SK-N-SH treated with all-trans-retinoic acid at 6 μM for 48 hours (cell line): ENCODE measurements at regions not wholly inside any gene's neighbourhood (a gene's known extent, or its start where the extent isn't known, plus 50 kb on each side); places are given as distances from the start of the nearest gene placed in this dataset.

Experiments used
- ARNTL ChIP-seq: fragments of 450-650 bp; formaldehyde crosslinking; IDR thresholded peaks from 2 replicates; pipeline ENCODE4 v1.5.0; 2020; ENCODE audit warnings: low read depth, mild to moderate bottlenecking, moderate library complexity, borderline replicate concordance
- BACH2 ChIP-seq: fragments of 250-450 bp; sonication (Bioruptor Pico); IDR thresholded peaks from 2 replicates; pipeline ENCODE4 v1.9.0; 2021; ENCODE audit warnings: mild to moderate bottlenecking, borderline replicate concordance
- CSRNP3 ChIP-seq: fragments of 250-450 bp; sonication (Bioruptor Pico); IDR thresholded peaks from 2 replicates; pipeline ENCODE4 v1.5.1; 2021; ENCODE audit warnings: mild to moderate bottlenecking, moderate library complexity
- PATZ1 ChIP-seq: fragments of 250-450 bp; sonication (Bioruptor Pico); IDR thresholded peaks from 2 replicates; pipeline ENCODE4 v1.8.0; 2020; ENCODE audit warnings: mild to moderate bottlenecking, moderate library complexity, borderline replicate concordance
- PPARA ChIP-seq: fragments of 250-450 bp; sonication (Bioruptor Pico); IDR thresholded peaks from 2 replicates; pipeline ENCODE4 v1.5.0; 2020; ENCODE audit warnings: mild to moderate bottlenecking, borderline replicate concordance
- SNAI2 ChIP-seq: fragments of 250-450 bp; sonication (Bioruptor Pico); IDR thresholded peaks from 2 replicates; pipeline ENCODE4 v1.5.0; 2020; ENCODE audit warnings: mild to moderate bottlenecking, moderate library complexity
- TCF4 ChIP-seq: fragments of 250-450 bp; sonication (Bioruptor Pico); IDR thresholded peaks from 2 replicates; pipeline ENCODE4 v1.8.0; 2021; ENCODE audit warnings: mild to moderate bottlenecking, moderate library complexity, borderline replicate concordance
- ZFP30 ChIP-seq: fragments of 450-650 bp; formaldehyde crosslinking; IDR thresholded peaks from 2 replicates; pipeline ENCODE4 v1.5.0; 2022; ENCODE audit warnings: mild to moderate bottlenecking, moderate library complexity
- ZNF565 ChIP-seq: fragments of 450-650 bp; formaldehyde crosslinking; conservative IDR thresholded peaks from 2 replicates; pipeline ENCODE4 v1.5.0; 2020; ENCODE audit warnings: low read depth, mild to moderate bottlenecking, moderate library complexity

GRCh38 chr12:34107016-34107415 is 84.7 kb downstream of the ALG10 start:
- TF ChIP-seq PPARA (CRISPR knock-in tag) (no peak), ZFP30 (CRISPR knock-in tag) (no peak), CSRNP3 (CRISPR knock-in tag) (no peak), SNAI2 (CRISPR knock-in tag) (no peak), BACH2 (CRISPR knock-in tag) (no peak), PATZ1 (CRISPR knock-in tag) (no peak), ZNF565 (CRISPR knock-in tag) (no peak), ARNTL (CRISPR knock-in tag) (no peak), TCF4 (CRISPR knock-in tag) (no peak)
